ENCODE measurements at regions not wholly inside any gene's neighbourhood (a gene's known extent, or its start where the extent isn't known, plus 50 kb on each side); places are given as distances from the start of the nearest gene placed in this dataset.

GRCh38 chr5:54897001-54897400, 88.4 kb downstream of the ESM1 start:
- H3K27ac ChIP-seq (ENCODE audit: low read length): no peak overlapping the region
- H3K4me1 ChIP-seq (ENCODE audit: low read length): peaks cover 30% of the 10 kb centered on the region
- no peaks in the 10 kb centered on the region for H3K36me3 ChIP-seq (replicated peaks; ENCODE audit: insufficient read depth, low read length)
- DNase-seq: no peak
- no peak overlapping the region for H3K4me2 ChIP-seq (ENCODE audit: low read depth, low read length)
- no peaks in the 10 kb centered on the region for H4K20me1 ChIP-seq (ENCODE audit: insufficient read depth, low read length)
- no peaks in the 10 kb centered on the region for H3K27me3 ChIP-seq (replicated peaks; ENCODE audit: insufficient read depth, low read length)
- H3K9me2 ChIP-seq (replicated peaks; ENCODE audit: insufficient read depth, low read length): no peaks in the 10 kb centered on the region
- no peak overlapping the region for H3K9ac ChIP-seq (ENCODE audit: low read length)
- H3K4me3 ChIP-seq (ENCODE audit: low read length): no peak overlapping the region
- H3F3A ChIP-seq (ENCODE audit: insufficient read depth, low read length): peaks cover 21% of the 10 kb centered on the region
- TF ChIP-seq EZH2 (optimal IDR thresholded peaks at IDR 0.05; ENCODE audit: low read depth, low read length): no peak
- no peak for TF ChIP-seq EZH2phosphoT487 (IDR thresholded peaks at IDR 0.05; ENCODE audit: low read length)
- TF ChIP-seq CTCF (IDR thresholded peaks at IDR 0.05; ENCODE audit: low read length): no peak
- H2AFZ ChIP-seq (ENCODE audit: low read length): no peak overlapping the region
- H3K9me3 ChIP-seq (replicated peaks; ENCODE audit: insufficient read depth, low read length): no peaks in the 10 kb centered on the region
- H3K79me2 ChIP-seq (ENCODE audit: low read length): no peaks in the 10 kb centered on the region

- Histone ChIP-seq H3K4me2 (ENCODE audit: low read depth, low read length) (peak overlapping the region; percentile 69), H2AFZ (ENCODE audit: low read length) (peak overlapping the region; percentile 80), H3K79me2 (ENCODE audit: low read length) (no peaks in the 10 kb centered on the region), H4K20me1 (ENCODE audit: insufficient read depth, low read length) (no peaks in the 10 kb centered on the region), H3K4me3 (ENCODE audit: low read length) (peak overlapping the region; percentile 41), H3K9ac (ENCODE audit: low read length) (peak overlapping the region; percentile 44), H3F3A (ENCODE audit: insufficient read depth, low read length) (peaks cover 18% of the 10 kb centered on the region), H3K36me3 (replicated peaks; ENCODE audit: insufficient read depth, low read length) (no peaks in the 10 kb centered on the region), H3K27me3 (replicated peaks; ENCODE audit: insufficient read depth, low read length) (no peaks in the 10 kb centered on the region), H3K27ac (ENCODE audit: low read length) (peak overlapping the region; percentile 77; the same call in 1 of the 2 replicates), H3K9me2 (replicated peaks; ENCODE audit: insufficient read depth, low read length) (no peaks in the 10 kb centered on the region), H3K4me1 (ENCODE audit: low read length) (peaks cover 19% of the 10 kb centered on the region), H3K9me3 (replicated peaks; ENCODE audit: insufficient read depth, low read length) (no peaks in the 10 kb centered on the region)
- TF ChIP-seq CTCF (IDR thresholded peaks at IDR 0.05; ENCODE audit: low read length) (peak; percentile 60), EZH2phosphoT487 (IDR thresholded peaks at IDR 0.05; ENCODE audit: low read length) (no peak)
- peak; percentile 61 for DNase-seq
Measured at GRCh38 chr5:54895816-54896341, 89.5 kb downstream of the ESM1 start.

GRCh38 chr5:54894957-54895815, 90.2 kb downstream of the ESM1 start:
- Histone ChIP-seq H3K4me3 (ENCODE audit: low read length) (peak overlapping the region; percentile 41), H3K79me2 (ENCODE audit: low read length) (no peaks in the 10 kb centered on the region), H3K4me1 (ENCODE audit: low read length) (peaks cover 19% of the 10 kb centered on the region), H3K9me3 (replicated peaks; ENCODE audit: insufficient read depth, low read length) (no peaks in the 10 kb centered on the region), H3K9ac (ENCODE audit: low read length) (peak overlapping the region; percentile 44; the same call in 1 of the 2 replicates), H3K27ac (ENCODE audit: low read length) (peak overlapping the region; percentile 77; the same call in 1 of the 2 replicates), H3K4me2 (ENCODE audit: low read depth, low read length) (peak overlapping the region; percentile 69), H4K20me1 (ENCODE audit: insufficient read depth, low read length) (no peaks in the 10 kb centered on the region), H3K36me3 (replicated peaks; ENCODE audit: insufficient read depth, low read length) (no peaks in the 10 kb centered on the region), H2AFZ (ENCODE audit: low read length) (peak overlapping the region; percentile 80), H3F3A (ENCODE audit: insufficient read depth, low read length) (peaks cover 18% of the 10 kb centered on the region), H3K9me2 (replicated peaks; ENCODE audit: insufficient read depth, low read length) (no peaks in the 10 kb centered on the region), H3K27me3 (replicated peaks; ENCODE audit: insufficient read depth, low read length) (no peaks in the 10 kb centered on the region)
- no peak for TF ChIP-seq EZH2 (optimal IDR thresholded peaks at IDR 0.05; ENCODE audit: low read depth, low read length)
- no peak for TF ChIP-seq EZH2phosphoT487 (IDR thresholded peaks at IDR 0.05; ENCODE audit: low read length)
- TF ChIP-seq CTCF (IDR thresholded peaks at IDR 0.05; ENCODE audit: low read length): no peak
- DNase-seq: peak; percentile 72
